ENCODE measurements at regions not wholly inside any gene's neighbourhood (a gene's known extent, or its start where the extent isn't known, plus 50 kb on each side); places are given as distances from the start of the nearest gene placed in this dataset.

DNA sequence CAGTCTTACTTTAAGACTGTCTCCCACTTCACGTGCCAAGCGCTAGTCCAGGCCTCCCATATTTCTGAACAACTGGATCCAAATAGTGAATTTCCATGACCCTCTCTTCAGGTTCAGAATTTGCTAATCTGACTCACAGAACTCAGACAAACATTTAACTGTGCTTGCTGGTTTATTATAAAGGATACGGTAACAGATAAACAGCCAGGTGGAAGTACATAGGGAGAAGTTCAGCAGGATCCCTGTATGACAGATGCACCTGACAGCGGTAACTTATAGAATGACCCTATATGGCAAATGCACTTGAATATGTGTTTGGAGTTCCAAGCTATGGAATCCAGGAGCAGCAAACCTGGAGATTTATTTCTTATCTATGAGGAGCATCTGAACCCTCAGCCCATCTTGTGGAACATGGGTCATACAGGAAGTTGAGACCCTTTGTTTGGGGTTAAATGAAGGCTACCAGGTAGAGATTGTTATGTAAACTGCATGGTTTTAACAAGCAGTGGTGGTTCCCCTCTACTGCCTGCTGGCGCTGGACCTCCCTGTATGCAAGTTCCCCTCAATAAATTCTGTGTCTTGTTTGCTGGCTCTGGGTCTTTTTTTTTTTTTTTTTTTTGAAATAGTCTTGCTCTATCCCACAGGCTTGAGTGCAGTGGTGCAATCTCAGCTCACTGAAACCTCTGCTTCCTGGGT, 622.6 kb downstream of the KCNJ2 start:
- TF ChIP-seq CTCF (conservative IDR thresholded peaks at IDR 0.05; ENCODE audit: low read depth, low read length): no peak
- H3K4me3 ChIP-seq (ENCODE audit: low read depth, low read length): no peak overlapping the region
- DNase-seq (ENCODE audit: low read depth): no peak

DNA sequence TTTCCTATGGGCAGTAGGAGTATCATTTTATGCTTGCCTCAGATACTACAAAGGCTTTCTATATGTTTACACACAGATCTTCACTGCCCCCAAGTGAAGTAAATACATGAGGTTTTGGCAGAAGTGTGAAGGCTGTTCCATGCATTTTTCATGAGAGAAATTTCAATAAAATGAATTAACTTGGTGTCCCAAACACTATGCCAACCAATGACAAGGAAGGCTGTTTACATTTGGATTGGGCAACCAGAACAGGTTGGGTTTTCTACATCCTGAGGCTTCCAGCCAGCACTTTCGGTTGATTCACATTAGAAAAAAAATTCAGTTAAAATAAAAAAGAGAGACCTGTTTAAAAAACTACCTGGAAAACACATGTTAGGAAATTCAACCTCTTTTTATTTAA, 625.4 kb downstream of the KCNJ2 start:
- TF ChIP-seq CTCF (conservative IDR thresholded peaks at IDR 0.05; ENCODE audit: low read depth, low read length): no peak
- DNase-seq (ENCODE audit: low read depth): no peak

DNA sequence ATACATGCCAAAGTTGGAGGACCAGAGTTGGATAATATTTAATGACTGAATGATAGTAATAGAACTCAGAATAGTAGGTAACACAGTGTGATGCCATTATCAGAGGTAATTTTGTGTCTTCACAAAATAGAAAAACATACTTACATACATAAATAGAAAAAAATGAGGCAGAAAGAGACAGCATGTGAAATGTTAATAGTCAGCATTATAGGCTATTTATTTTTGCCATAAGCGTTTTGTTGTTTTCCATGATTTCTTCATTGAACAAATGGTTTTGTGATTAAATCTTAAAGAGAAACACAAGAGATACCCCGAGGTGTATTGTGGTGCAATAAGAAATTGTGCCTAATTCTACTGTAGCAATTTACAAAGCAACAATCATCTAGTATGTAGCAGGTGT, 626.3 kb downstream of the KCNJ2 start:
- TF ChIP-seq CTCF (conservative IDR thresholded peaks at IDR 0.05; ENCODE audit: low read depth, low read length): no peak
- no peak overlapping the region for H3K4me3 ChIP-seq (ENCODE audit: low read depth, low read length)
- DNase-seq (ENCODE audit: low read depth): no peak

More for the DNA sequence above, 625.4 kb downstream of the KCNJ2 start:
- H3K4me3 ChIP-seq (ENCODE audit: low read depth, low read length): no peak overlapping the region

- no peak overlapping the region for H3K4me3 ChIP-seq (ENCODE audit: low read depth, low read length)
- TF ChIP-seq CTCF (conservative IDR thresholded peaks at IDR 0.05; ENCODE audit: low read depth, low read length): no peak
- DNase-seq (ENCODE audit: low read depth): no peak
Measured at GRCh38 chr17:70796757-70797156, 627.4 kb downstream of the KCNJ2 start.

- no peak for TF ChIP-seq CTCF (conservative IDR thresholded peaks at IDR 0.05; ENCODE audit: low read depth, low read length)
- DNase-seq (ENCODE audit: low read depth): peak; percentile 59
- no peak overlapping the region for H3K4me3 ChIP-seq (ENCODE audit: low read depth, low read length)
Measured at GRCh38 chr17:70797166-70797565, 627.8 kb downstream of the KCNJ2 start.

DNA sequence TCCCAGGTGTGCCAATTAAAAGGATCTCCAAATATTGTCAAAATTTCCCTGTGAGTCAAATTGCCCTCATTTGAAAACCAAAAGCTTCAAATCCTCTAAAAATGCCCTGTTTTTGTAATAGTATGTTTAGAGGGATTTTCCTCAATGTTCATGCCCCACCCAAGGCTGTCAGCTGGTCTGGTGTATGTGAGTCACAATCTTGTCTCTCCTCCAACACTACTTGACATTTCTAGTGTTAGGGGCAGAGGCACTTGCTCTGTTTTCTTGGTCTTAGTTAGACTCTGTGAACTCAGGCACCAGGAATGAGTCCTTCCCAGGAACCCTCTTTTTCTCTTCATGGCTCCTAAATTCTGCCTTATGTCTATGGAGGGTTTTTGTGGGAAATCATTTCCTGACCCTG, 634.8 kb downstream of the KCNJ2 start:
- H3K4me3 ChIP-seq (ENCODE audit: low read depth, low read length): no peak overlapping the region
- TF ChIP-seq CTCF (conservative IDR thresholded peaks at IDR 0.05; ENCODE audit: low read depth, low read length): no peak
- DNase-seq (ENCODE audit: low read depth): peak; percentile 47

DNA sequence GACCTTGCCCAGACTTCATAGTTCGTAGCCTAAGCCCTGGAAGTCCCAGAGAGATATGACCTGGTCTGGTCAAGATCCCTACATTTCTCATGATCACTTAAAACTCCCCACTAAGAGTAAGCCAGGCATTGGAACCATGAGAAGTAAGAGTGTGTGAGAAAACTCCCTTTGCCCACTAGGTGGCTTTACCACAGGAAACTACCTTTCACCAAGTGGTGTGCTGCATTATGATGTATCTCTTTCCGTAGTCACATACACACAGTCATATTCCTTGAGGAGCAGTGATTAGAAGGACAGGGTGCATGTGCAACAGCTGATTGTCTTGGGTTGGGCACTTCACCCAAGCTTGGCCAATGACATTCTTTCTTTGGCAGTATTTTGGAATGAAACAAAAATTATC, 639.3 kb downstream of the KCNJ2 start:
- no peak overlapping the region for H3K4me3 ChIP-seq (ENCODE audit: low read depth, low read length)
- peak; percentile 32 for DNase-seq (ENCODE audit: low read depth)
- TF ChIP-seq CTCF (conservative IDR thresholded peaks at IDR 0.05; ENCODE audit: low read depth, low read length): peak; percentile 54
